Activated CD4-positive, alpha-beta T cell treated with anti-CD3 and anti-CD28 coated beads, Interleukin-2, Interleukin-4, amounts not matched to agents 100 ng/mL and 50 ng/mL, durations not matched to agents 16 hours and 8 hours (primary cell): ENCODE measurements at regions not wholly inside any gene's neighbourhood (a gene's known extent, or its start where the extent isn't known, plus 50 kb on each side); places are given as distances from the start of the nearest gene placed in this dataset.

ENCODE experiments used
- DNase-seq: peaks from one replicate; pipeline ENCODE4 v3.0.0-alpha.2; 2020; ENCODE audit warnings: low spot score

- no peak for DNase-seq
Observed at GRCh38 chr4:27846951-27847350, 986.3 kb downstream of the STIM2 start.

- DNase-seq = no peak
Observed at GRCh38 chr4:27861381-27861787, 1000.7 kb downstream of the STIM2 start.

GRCh38 chr4:27861802-27862201 is 1001.2 kb downstream of the STIM2 start:
- DNase-seq = no peak

- DNase-seq = no peak
Observed at GRCh38 chr4:27873596-27873995, 1013.0 kb downstream of the STIM2 start.

GRCh38 chr4:27881705-27882104 is 1021.1 kb downstream of the STIM2 start:
- DNase-seq = no peak

GRCh38 chr4:27886120-27886519 is 1025.5 kb downstream of the STIM2 start:
- no peak for DNase-seq

- no peak for DNase-seq
Observed at GRCh38 chr4:27887646-27888045, 1027.0 kb downstream of the STIM2 start.

- DNase-seq = no peak
Observed at GRCh38 chr4:27888505-27888904, 1027.9 kb downstream of the STIM2 start.

- no peak for DNase-seq
Observed at GRCh38 chr4:27894951-27895350, 1034.3 kb downstream of the STIM2 start.

- DNase-seq = no peak
Observed at GRCh38 chr4:27908356-27908755, 1047.7 kb downstream of the STIM2 start.

- DNase-seq = no peak
Observed at GRCh38 chr4:27910227-27910626, 1049.6 kb downstream of the STIM2 start.

GRCh38 chr4:27911047-27911446 is 1050.4 kb downstream of the STIM2 start:
- no peak for DNase-seq

GRCh38 chr4:27913738-27914137 is 1053.1 kb downstream of the STIM2 start:
- no peak for DNase-seq

- no peak for DNase-seq
Observed at GRCh38 chr4:27915822-27916221, 1055.2 kb downstream of the STIM2 start.

GRCh38 chr4:27916452-27917184 is 1056.0 kb downstream of the STIM2 start:
- no peak for DNase-seq

GRCh38 chr4:27917381-27917780 is 1056.7 kb downstream of the STIM2 start:
- DNase-seq = no peak

GRCh38 chr4:27921231-27921630 is 1060.6 kb downstream of the STIM2 start:
- no peak for DNase-seq

- no peak for DNase-seq
Observed at GRCh38 chr4:27928761-27929540, 1068.3 kb downstream of the STIM2 start.

GRCh38 chr4:27930291-27930690 is 1069.7 kb downstream of the STIM2 start:
- no peak for DNase-seq

- no peak for DNase-seq
Observed at GRCh38 chr4:27930976-27931375, 1070.3 kb downstream of the STIM2 start.

GRCh38 chr4:27931584-27931983 is 1070.9 kb downstream of the STIM2 start:
- no peak for DNase-seq

GRCh38 chr4:27934871-27935270 is 1074.2 kb downstream of the STIM2 start:
- DNase-seq = no peak

GRCh38 chr4:27946799-27947198 is 1086.2 kb downstream of the STIM2 start:
- no peak for DNase-seq

GRCh38 chr4:27947302-27947701 is 1086.7 kb downstream of the STIM2 start:
- DNase-seq = no peak
